Gastroesophageal sphincter (tissue), 4 donors: ENCODE measurements at regions not wholly inside any gene's neighbourhood (a gene's known extent, or its start where the extent isn't known, plus 50 kb on each side); places are given as distances from the start of the nearest gene placed in this dataset.
"Not testable (repeated sequence)": the region's sequence is repeated elsewhere in the genome, so short reads cannot be mapped to it uniquely, and the experiment has no call there.

Experiments used
- ATAC-seq: fragments of 150-250 bp; one replicate; pipeline ENCODE4 v1.9.1; 2016; ENCODE audit warnings: mild to moderate bottlenecking, moderate library complexity
- H3K27ac ChIP-seq, 4 donors: fragments of 200-600 bp; sonication (generic) in 3 of 4; 1 replicate in 3 of 4; 2 replicates in 1 of 4; pipeline ENCODE4 v1.5.1; 2016 to 2019
- H3K27me3 ChIP-seq: fragments of 200-600 bp; sonication (generic); one replicate; pipeline ENCODE4 v1.5.1; 2019
- H3K36me3 ChIP-seq, 2 donors: fragments of 200-600 bp; sonication (generic); one replicate each; pipeline ENCODE4 v1.5.1; 2019; ENCODE audit warnings: control low read depth in 1 of 2
- H3K4me1 ChIP-seq, 3 donors: fragments of 200-600 bp; sonication (generic); 1 replicate in 2 of 3; 2 replicates in 1 of 3; pipeline ENCODE4 v1.5.1; 2016 to 2019; ENCODE audit warnings: control low read depth in 2 of 3
- H3K4me3 ChIP-seq, 2 donors: fragments of 200-600 bp; sonication (generic); one replicate each; pipeline ENCODE4 v1.5.1; 2019; ENCODE audit warnings: mild to moderate bottlenecking in 1 of 2, moderate library complexity in 1 of 2
- H3K9me3 ChIP-seq, 3 donors: fragments of 200-600 bp; sonication (generic); one replicate each; pipeline ENCODE4 v1.5.1; 2017 to 2019; ENCODE audit warnings: control low read depth in 2 of 3
- EP300 ChIP-seq: sonication (generic); formaldehyde crosslinking; IDR thresholded peaks from one replicate; pipeline ENCODE4 v1.6.1; 2017; ENCODE audit warnings: antibody characterized with exemption, mild to moderate bottlenecking
- POLR2A ChIP-seq, 2 donors: fragments of 450-650 bp; IDR thresholded peaks; one replicate each; pipeline ENCODE4 v1.6.1; 2017; ENCODE audit warnings: antibody characterized with exemption in 2 of 2, mild to moderate bottlenecking in 2 of 2, moderate library complexity in 1 of 2
- POLR2AphosphoS5 ChIP-seq: sonication (generic); formaldehyde crosslinking; IDR thresholded peaks from one replicate; pipeline ENCODE4 v1.6.1; 2017; ENCODE audit warnings: antibody characterized with exemption
- WGBS, 2 donors: methylation state at CpG; one replicate each; pipeline ENCODE4 v1.1.5; 2018; ENCODE audit warnings: low coverage in 1 of 2; 5-methylcytosine and 5-hydroxymethylcytosine counted together
- TF ChIP-seq, protein P1 (sequence below), 4 experiments: fragments of 200-600 bp in 2 of 4; fragments of 450-650 bp in 2 of 4; sonication (generic) in 1 of 4; IDR thresholded peaks; one replicate each; pipeline ENCODE4 v1.5.1; 2017 to 2019; ENCODE audit warnings: antibody characterized with exemption in 4 of 4, mild to moderate bottlenecking in 2 of 4, moderate library complexity in 2 of 4

- Histone ChIP-seq H3K27me3 (no peaks in the 10 kb centered on the region), H3K4me1 (no peaks in the 10 kb centered on the region), H3K36me3 (no peaks in the 10 kb centered on the region), H3K9me3 (no peaks in the 10 kb centered on the region), H3K4me3 (no peak overlapping the region), H3K27ac (no peak overlapping the region)
- TF ChIP-seq POLR2AphosphoS5 (no peak), POLR2A (IDR thresholded peaks at IDR 0.05) (no peak), EP300 (no peak)
- TF ChIP-seq, protein P1, sequence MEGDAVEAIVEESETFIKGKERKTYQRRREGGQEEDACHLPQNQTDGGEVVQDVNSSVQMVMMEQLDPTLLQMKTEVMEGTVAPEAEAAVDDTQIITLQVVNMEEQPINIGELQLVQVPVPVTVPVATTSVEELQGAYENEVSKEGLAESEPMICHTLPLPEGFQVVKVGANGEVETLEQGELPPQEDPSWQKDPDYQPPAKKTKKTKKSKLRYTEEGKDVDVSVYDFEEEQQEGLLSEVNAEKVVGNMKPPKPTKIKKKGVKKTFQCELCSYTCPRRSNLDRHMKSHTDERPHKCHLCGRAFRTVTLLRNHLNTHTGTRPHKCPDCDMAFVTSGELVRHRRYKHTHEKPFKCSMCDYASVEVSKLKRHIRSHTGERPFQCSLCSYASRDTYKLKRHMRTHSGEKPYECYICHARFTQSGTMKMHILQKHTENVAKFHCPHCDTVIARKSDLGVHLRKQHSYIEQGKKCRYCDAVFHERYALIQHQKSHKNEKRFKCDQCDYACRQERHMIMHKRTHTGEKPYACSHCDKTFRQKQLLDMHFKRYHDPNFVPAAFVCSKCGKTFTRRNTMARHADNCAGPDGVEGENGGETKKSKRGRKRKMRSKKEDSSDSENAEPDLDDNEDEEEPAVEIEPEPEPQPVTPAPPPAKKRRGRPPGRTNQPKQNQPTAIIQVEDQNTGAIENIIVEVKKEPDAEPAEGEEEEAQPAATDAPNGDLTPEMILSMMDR (IDR thresholded peaks at IDR 0.05) = no peak
- ATAC-seq = no peak
- 92 to 93% methylated on average over 2 of the region's 2 CpGs for WGBS, 2 donors
Observed at GRCh38 chr12:77222336-77222735, 157.0 kb upstream of the E2F7 start.

- TF ChIP-seq, protein P1 (IDR thresholded peaks at IDR 0.05) = no peak
- no peak for TF ChIP-seq POLR2AphosphoS5
- TF ChIP-seq POLR2A (IDR thresholded peaks at IDR 0.05) = no peak
- TF ChIP-seq EP300 = no peak
- no peaks in the 10 kb centered on the region for H3K9me3 ChIP-seq
- no peaks in the 10 kb centered on the region for H3K27me3 ChIP-seq
- no peak overlapping the region for H3K27ac ChIP-seq
- 47 to 57% methylated on average over 1 of the region's 1 CpG for WGBS, 2 donors
- no peaks in the 10 kb centered on the region for H3K36me3 ChIP-seq
- no peaks in the 10 kb centered on the region for H3K4me1 ChIP-seq
- ATAC-seq = no peak
- H3K4me3 ChIP-seq = no peak overlapping the region
Observed at GRCh38 chr12:77220586-77220985, 155.2 kb upstream of the E2F7 start.

GRCh38 chr12:77218278-77218677 lies 152.9 kb upstream of the E2F7 start:
- Histone ChIP-seq H3K27ac (no peak overlapping the region), H3K4me3 (no peak overlapping the region), H3K9me3 (no peaks in the 10 kb centered on the region), H3K4me1 (no peaks in the 10 kb centered on the region), H3K27me3 (no peaks in the 10 kb centered on the region), H3K36me3 (no peaks in the 10 kb centered on the region)
- 88 to 91% methylated on average over 6 to 7 of the region's 7 CpGs for WGBS, 2 donors
- ATAC-seq = no peak
- TF ChIP-seq EP300 = no peak
- no peak for TF ChIP-seq POLR2A (IDR thresholded peaks at IDR 0.05)
- TF ChIP-seq, protein P1 (IDR thresholded peaks at IDR 0.05) = no peak
- no peak for TF ChIP-seq POLR2AphosphoS5

- not testable (repeated sequence) for H3K27ac ChIP-seq, H3K36me3 ChIP-seq, ATAC-seq, H3K4me3 ChIP-seq, H3K4me1 ChIP-seq, H3K27me3 ChIP-seq, H3K9me3 ChIP-seq
- 57% methylated on average over 1 of the region's 2 CpGs; no CpG with 5 or more reads in 1 of the 2 donors for WGBS, 2 donors
Observed at GRCh38 chr12:77216136-77216535, 150.8 kb upstream of the E2F7 start.

GRCh38 chr12:77214136-77214535 lies 148.8 kb upstream of the E2F7 start:
- Histone ChIP-seq H3K27me3 (no peaks in the 10 kb centered on the region), H3K4me1 (no peaks in the 10 kb centered on the region), H3K27ac (no peak overlapping the region), H3K36me3 (no peaks in the 10 kb centered on the region), H3K9me3 (peaks cover 0 to 14% (median 0%) of the 10 kb centered on the region in 3 donors), H3K4me3 (no peak overlapping the region)
- WGBS, 2 donors = 67 to 83% methylated on average over 1 of the region's 1 CpG
- ATAC-seq = no peak
- TF ChIP-seq POLR2A (IDR thresholded peaks at IDR 0.05) (no peak), POLR2AphosphoS5 (no peak), EP300 (no peak)
- TF ChIP-seq, protein P1 (IDR thresholded peaks at IDR 0.05) = no peak

DNA sequence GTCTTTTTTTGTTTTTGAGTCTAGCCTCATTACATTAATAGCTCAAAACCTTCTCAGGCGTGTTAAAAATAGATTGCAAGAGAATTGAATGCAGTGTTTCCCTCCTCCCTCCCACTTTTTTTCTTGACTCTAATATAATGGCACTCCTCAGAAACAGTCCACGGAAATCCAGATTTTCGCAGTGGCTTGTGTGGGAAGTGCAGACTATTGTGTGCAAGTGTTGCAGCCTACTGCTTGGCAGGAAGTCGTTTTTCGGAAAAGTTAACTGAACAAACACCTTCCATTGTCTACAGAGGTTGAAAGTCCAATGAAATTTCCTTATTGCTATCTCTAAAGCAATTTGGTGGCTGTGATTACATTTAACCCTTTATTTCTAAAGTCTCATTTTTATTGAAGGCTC lies 147.9 kb upstream of the E2F7 start:
- Histone ChIP-seq H3K9me3 (peaks cover 0 to 14% (median 0%) of the 10 kb centered on the region in 3 donors), H3K27me3 (no peaks in the 10 kb centered on the region), H3K27ac (no peak overlapping the region), H3K4me3 (no peak overlapping the region), H3K4me1 (no peaks in the 10 kb centered on the region), H3K36me3 (no peaks in the 10 kb centered on the region)
- ATAC-seq = peak; percentile 50
- TF ChIP-seq, protein P1 (IDR thresholded peaks at IDR 0.05) = no peak
- TF ChIP-seq EP300 = no peak
- TF ChIP-seq POLR2A (IDR thresholded peaks at IDR 0.05) = no peak
- no peak for TF ChIP-seq POLR2AphosphoS5
- 30 to 71% methylated on average over 2 to 5 of the region's 5 CpGs for WGBS, 2 donors
